Stimulated activated naive B cell treated with anti-CD40 and anti-IgM and Interleukin-4, amounts not matched to agents 10 μg/mL and 1 μg/mL and 100 μg/mL, for 72 hours (primary cell): ENCODE measurements at regions not wholly inside any gene's neighbourhood (a gene's known extent, or its start where the extent isn't known, plus 50 kb on each side); places are given as distances from the start of the nearest gene placed in this dataset.
"Not testable (repeated sequence)": the region's sequence is repeated elsewhere in the genome, so short reads cannot be mapped to it uniquely, and the experiment has no call there.

Experiments
- ATAC-seq, 2 donors: fragments of 150-1000 bp; cut with Tn5 transposase; replicated peaks; 2 replicates each; pipeline ENCODE4 v1.10.0; 2021; ENCODE audit warnings: moderate library complexity in 1 of 2
- DNase-seq: peaks from one replicate; pipeline ENCODE4 v3.0.0; 2021
- H3K27ac Mint-ChIP-seq: one replicate; pipeline ENCODE4 v1.8.0; 2022; ENCODE audit warnings: mild to moderate bottlenecking, mixed read lengths
- H3K27me3 Mint-ChIP-seq, 2 donors: one replicate each; pipeline ENCODE4 v1.8.0; 2022; ENCODE audit warnings: mixed read lengths in 2 of 2
- H3K36me3 Mint-ChIP-seq, 2 donors: one replicate each; pipeline ENCODE4 v1.8.0; 2022; ENCODE audit warnings: mixed read lengths in 2 of 2, mild to moderate bottlenecking in 1 of 2
- H3K4me1 Mint-ChIP-seq, 2 donors: one replicate each; pipeline ENCODE4 v1.8.0; 2022; ENCODE audit warnings: mixed read lengths in 2 of 2, mild to moderate bottlenecking in 1 of 2
- H3K4me3 Mint-ChIP-seq, 2 donors: one replicate each; pipeline ENCODE4 v1.8.0; 2022; ENCODE audit warnings: mild to moderate bottlenecking in 2 of 2, mixed read lengths in 2 of 2, moderate library complexity in 1 of 2
- H3K9me3 Mint-ChIP-seq, 2 donors: one replicate each; pipeline ENCODE4 v1.8.0; 2022; ENCODE audit warnings: mixed read lengths in 2 of 2, mild to moderate bottlenecking in 1 of 2

DNA sequence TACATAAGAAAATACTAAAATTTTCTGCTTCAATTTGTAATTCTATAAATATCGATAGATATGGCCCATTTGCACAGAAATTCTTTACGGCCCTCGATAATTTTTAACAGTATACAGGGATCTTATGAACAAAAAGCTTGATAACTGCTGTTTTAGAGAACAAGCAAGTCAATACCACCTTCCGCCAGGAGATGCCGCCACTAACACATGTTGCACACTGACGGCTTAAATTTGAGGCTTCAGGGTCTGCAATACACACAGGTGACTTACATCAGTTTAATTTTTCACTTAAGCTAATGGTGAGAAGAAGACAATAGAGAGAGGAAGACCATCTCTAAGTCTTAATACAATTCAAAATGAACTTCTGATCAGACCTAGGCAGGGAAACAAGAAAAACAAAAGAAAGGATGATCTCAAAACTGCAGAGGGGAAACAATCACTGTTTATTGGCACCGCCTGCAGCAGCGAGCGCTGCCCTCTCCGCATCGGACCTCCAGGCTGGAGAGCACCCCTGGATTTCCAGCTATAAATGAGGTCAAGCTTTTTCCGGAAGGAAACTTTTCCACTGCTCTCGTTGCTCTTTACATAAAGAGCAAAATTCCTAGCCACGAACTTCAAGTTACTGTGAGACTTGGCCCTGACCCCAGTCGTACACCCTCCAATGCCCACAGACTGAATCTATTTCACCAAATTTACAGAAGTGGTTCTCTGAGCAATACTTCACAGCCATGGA lies 53.9 kb downstream of the OTOR start:
- H3K36me3 Mint-ChIP-seq = no peaks in the 10 kb centered on the region
- H3K9me3 Mint-ChIP-seq = peaks cover 0 to 2% of the 10 kb centered on the region in 2 donors
- no peak overlapping the region for H3K27ac Mint-ChIP-seq
- H3K27me3 Mint-ChIP-seq = peaks cover 51 to 55% of the 10 kb centered on the region in 2 donors
- peaks cover 0 to 5% of the 10 kb centered on the region in 2 donors for H3K4me1 Mint-ChIP-seq
- no peak overlapping the region for H3K4me3 Mint-ChIP-seq
- DNase-seq = peak; percentile 23
- ATAC-seq = peak in 1 of 2 donors; percentile 41

DNA sequence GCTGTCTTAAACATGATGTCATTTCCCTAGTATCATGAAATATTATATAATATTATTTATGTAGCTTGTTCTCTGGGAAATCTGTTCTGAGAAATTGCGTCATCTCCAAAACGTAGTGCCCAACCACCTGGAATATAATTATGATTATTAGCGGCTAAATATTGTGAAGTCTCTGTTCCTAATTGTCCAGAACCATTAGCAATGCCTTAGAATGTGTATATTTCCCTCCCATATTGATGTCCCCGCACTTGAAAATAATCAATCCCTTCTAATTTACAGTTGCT lies 54.4 kb downstream of the OTOR start:
- H3K4me3 Mint-ChIP-seq = no peak overlapping the region
- no peak for ATAC-seq
- no peak for DNase-seq
- peaks cover 0 to 5% of the 10 kb centered on the region in 2 donors for H3K4me1 Mint-ChIP-seq
- no peak overlapping the region for H3K27ac Mint-ChIP-seq
- H3K27me3 Mint-ChIP-seq = peaks cover 55 to 57% of the 10 kb centered on the region in 2 donors
- H3K9me3 Mint-ChIP-seq = peaks cover 0 to 2% of the 10 kb centered on the region in 2 donors
- H3K36me3 Mint-ChIP-seq = no peaks in the 10 kb centered on the region

DNA sequence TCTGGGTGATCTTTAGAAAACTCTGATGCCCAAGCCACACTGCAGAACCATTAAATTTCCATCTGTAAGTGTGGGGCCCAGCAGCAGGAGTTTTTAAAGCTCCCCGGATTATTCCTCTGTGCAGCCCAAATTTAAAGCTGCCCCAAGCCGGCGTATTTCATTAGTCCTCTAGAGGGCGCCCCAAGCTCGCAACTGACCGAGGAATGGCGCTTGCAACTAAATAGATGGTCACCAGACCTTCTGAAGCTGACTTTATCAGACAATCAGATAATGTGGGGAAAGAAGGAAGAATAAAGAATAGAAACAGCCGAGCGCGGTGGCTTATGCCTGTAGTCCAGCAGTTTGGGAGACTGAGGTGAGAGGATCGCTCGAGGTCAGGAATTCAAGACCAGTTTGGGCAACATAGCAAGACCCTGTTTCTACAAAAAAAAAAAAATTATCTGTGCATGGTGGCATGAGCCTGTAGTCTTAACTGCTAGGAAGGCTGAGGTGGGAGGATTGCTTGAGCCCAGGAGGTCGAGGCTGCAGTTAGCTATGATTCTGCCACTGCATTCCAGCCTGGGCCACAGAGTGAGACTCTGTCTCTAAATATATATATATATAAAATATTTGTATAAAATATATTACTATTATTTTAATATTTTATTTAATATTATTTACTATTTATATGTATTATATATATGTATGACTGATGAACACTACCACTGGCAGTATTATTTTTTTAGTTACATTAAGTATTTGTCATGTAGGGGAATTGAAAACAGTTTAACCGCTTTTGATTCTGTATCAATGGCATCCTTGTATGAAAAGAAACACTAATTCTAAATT lies 56.0 kb downstream of the OTOR start:
- Mint-ChIP-seq H3K36me3 (no peaks in the 10 kb centered on the region), H3K4me3 (no peak overlapping the region), H3K27ac (no peak overlapping the region), H3K27me3 (peaks cover 50 to 52% of the 10 kb centered on the region in 2 donors), H3K4me1 (peaks cover 0 to 5% of the 10 kb centered on the region in 2 donors), H3K9me3 (no peaks in the 10 kb centered on the region)
- peak; percentile 14 for DNase-seq
- ATAC-seq = peak; percentile 44 to 58

- H3K27me3 Mint-ChIP-seq = peaks cover 52 to 54% of the 10 kb centered on the region in 2 donors
- no peaks in the 10 kb centered on the region for H3K9me3 Mint-ChIP-seq
- H3K4me1 Mint-ChIP-seq = peaks cover 0 to 5% of the 10 kb centered on the region in 2 donors
- ATAC-seq (no peak), DNase-seq (no peak)
- H3K4me3 Mint-ChIP-seq = no peak overlapping the region
- H3K36me3 Mint-ChIP-seq = no peaks in the 10 kb centered on the region
- no peak overlapping the region for H3K27ac Mint-ChIP-seq
Measured at GRCh38 chr20:16804793-16805187, 56.6 kb downstream of the OTOR start.

DNA sequence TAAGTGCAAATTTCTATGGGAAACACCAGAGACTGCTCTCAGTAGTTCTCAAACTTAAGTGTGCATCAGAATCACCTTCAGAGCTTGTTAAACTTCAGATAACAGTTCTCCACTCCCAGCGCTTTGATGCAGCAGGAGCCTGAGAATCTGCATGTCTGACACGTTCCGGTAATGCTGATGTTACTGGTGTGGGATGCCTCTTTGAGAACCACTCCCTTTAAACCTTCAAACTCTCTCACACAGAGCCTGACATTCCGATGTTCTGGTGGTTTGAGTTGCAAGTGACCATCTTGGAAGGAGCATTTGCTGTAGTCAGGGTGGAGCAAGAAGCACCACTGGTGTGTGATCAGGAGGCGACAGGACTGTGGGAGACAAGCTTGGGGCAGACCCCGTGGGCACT lies 57.9 kb downstream of the OTOR start:
- ATAC-seq (no peak), DNase-seq (no peak)
- peaks cover 0 to 5% of the 10 kb centered on the region in 2 donors for H3K4me1 Mint-ChIP-seq
- no peak overlapping the region for H3K27ac Mint-ChIP-seq
- H3K9me3 Mint-ChIP-seq = no peaks in the 10 kb centered on the region
- no peak overlapping the region for H3K4me3 Mint-ChIP-seq
- H3K36me3 Mint-ChIP-seq = no peaks in the 10 kb centered on the region
- peaks cover 48 to 52% of the 10 kb centered on the region in 2 donors for H3K27me3 Mint-ChIP-seq

GRCh38 chr20:16806886-16807285 lies 58.7 kb downstream of the OTOR start:
- DNase-seq (no peak), ATAC-seq (no peak)
- H3K27ac Mint-ChIP-seq = no peak overlapping the region
- peaks cover 0 to 5% of the 10 kb centered on the region in 2 donors for H3K4me1 Mint-ChIP-seq
- H3K36me3 Mint-ChIP-seq = no peaks in the 10 kb centered on the region
- H3K4me3 Mint-ChIP-seq = no peak overlapping the region
- H3K9me3 Mint-ChIP-seq = no peaks in the 10 kb centered on the region
- peaks cover 47 to 52% of the 10 kb centered on the region in 2 donors for H3K27me3 Mint-ChIP-seq

DNA sequence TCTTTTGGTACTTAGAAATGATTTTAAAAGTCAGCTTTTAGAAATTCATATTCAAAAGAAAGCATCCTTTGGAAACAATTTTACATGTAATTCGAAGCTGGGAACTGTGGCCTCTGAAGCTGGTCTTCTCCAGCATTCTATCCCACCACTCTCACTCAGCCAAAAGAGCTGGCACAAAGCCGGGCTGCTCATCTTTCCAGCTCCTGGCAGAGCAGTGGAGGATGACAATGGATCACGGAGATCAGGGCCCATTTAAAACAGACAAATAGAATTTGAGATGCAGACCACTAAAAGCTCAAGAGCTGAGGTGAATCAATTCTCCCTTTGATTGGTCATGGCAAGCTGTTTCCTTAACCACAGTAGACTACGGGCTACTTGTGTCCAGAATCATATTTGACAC lies 60.6 kb downstream of the OTOR start:
- peaks cover 29 to 35% of the 10 kb centered on the region in 2 donors for H3K27me3 Mint-ChIP-seq
- no peak overlapping the region for H3K27ac Mint-ChIP-seq
- no peaks in the 10 kb centered on the region for H3K9me3 Mint-ChIP-seq
- ATAC-seq (no peak), DNase-seq (no peak)
- H3K4me3 Mint-ChIP-seq = no peak overlapping the region
- H3K36me3 Mint-ChIP-seq = no peaks in the 10 kb centered on the region
- H3K4me1 Mint-ChIP-seq = peaks cover 0 to 5% of the 10 kb centered on the region in 2 donors

GRCh38 chr20:16810216-16810615 lies 62.1 kb downstream of the OTOR start:
- Mint-ChIP-seq H3K4me1 (no peaks in the 10 kb centered on the region), H3K27me3 (peaks cover 17 to 24% of the 10 kb centered on the region in 2 donors), H3K27ac (no peak overlapping the region), H3K36me3 (no peaks in the 10 kb centered on the region), H3K9me3 (no peaks in the 10 kb centered on the region), H3K4me3 (no peak overlapping the region)
- ATAC-seq (no peak), DNase-seq (no peak)

DNA sequence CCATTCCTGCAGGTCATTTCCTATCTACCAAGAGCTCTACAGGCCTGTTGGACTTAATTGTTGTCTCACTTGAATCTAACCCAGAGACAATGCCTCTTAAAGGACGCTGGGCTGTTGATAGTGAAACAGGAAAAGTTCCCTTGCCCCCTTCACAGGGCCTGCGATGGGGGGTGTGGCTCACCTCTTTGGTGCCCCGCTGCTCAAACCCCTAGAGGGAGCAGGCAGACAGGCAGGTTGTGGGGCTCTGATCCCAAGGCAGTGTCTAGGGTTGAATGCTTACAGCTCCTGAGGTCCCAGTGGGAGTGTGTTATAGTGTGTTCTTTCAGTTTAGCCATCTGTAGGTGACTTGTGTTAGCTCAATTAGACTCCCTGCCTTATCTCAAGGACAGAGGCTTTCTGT lies 68.0 kb downstream of the OTOR start:
- Mint-ChIP-seq H3K27ac (no peak overlapping the region), H3K4me3 (no peak overlapping the region), H3K36me3 (no peaks in the 10 kb centered on the region), H3K9me3 (no peaks in the 10 kb centered on the region), H3K27me3 (peaks cover 8 to 13% of the 10 kb centered on the region in 2 donors), H3K4me1 (no peaks in the 10 kb centered on the region)
- DNase-seq (no peak), ATAC-seq (no peak)

GRCh38 chr20:16819483-16819882 lies 71.3 kb downstream of the OTOR start:
- Mint-ChIP-seq H3K27me3 (peaks cover 20 to 33% of the 10 kb centered on the region in 2 donors), H3K4me1 (no peaks in the 10 kb centered on the region), H3K27ac (no peak overlapping the region), H3K36me3 (no peaks in the 10 kb centered on the region), H3K9me3 (no peaks in the 10 kb centered on the region), H3K4me3 (no peak overlapping the region)
- ATAC-seq (no peak), DNase-seq (no peak)

DNA sequence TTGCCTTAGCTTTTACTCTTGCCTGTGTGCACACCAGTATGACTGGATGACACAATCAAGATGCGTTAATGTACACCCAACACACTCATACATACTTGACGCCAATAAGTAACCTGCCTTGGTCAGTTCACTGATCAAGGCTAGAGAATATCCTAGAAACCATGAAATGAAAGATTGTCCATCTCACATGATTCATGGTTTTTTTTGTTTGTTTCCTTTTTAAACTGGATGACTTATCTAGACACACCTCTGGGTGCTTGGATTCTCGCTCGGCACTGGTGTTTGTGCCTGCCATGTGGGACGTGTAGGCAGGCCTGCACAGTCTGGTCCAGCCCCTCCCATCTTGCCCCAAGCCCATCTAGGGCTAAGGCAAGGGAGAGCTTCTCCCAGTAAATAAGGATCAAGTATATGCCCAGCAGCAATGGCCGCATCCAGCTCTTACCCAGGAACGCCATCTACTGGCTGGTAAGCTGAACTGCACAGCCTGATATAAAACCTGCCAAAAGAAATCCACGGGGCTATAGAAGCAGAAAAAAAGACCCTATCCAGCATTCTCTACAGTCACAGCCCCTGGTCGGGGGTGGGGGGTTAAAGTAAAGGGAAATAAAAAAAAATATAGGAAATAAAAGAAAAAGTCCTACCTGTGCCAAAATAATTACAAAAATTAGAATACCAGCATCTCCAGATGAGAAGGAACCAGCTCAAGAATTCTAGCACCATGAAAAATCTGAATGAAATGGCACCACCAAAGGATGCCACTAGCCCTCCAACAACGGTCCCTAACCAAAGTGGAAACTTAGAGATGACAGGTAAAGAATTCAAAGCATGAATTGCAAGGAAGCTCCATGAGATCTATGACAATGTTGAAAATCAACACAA lies 73.3 kb downstream of the OTOR start:
- no peaks in the 10 kb centered on the region for H3K36me3 Mint-ChIP-seq
- H3K4me1 Mint-ChIP-seq = no peaks in the 10 kb centered on the region
- H3K9me3 Mint-ChIP-seq = peaks cover 0 to 7% of the 10 kb centered on the region in 2 donors
- DNase-seq (no peak), ATAC-seq (peak; percentile 48 to 52)
- H3K4me3 Mint-ChIP-seq = no peak overlapping the region
- H3K27ac Mint-ChIP-seq = no peak overlapping the region
- peaks cover 20 to 33% of the 10 kb centered on the region in 2 donors for H3K27me3 Mint-ChIP-seq

DNA sequence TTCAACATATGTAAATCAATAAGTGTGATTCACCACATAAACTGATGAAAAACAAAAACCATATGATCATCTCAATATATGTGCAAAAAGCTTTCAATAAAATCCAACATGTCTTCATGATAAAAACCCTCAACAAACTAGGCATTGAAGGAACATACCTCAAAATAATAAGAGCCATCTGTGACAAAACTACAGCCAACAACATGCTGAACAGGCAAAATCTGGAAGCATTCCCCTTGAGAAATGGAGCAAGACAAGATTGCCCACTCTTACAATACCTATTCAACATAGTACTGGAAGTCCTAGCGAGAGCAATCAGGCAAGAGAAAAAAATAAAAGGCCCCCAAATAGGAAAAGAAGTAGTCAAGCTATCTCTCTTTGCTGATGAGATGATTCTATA lies 76.5 kb downstream of the OTOR start:
- Mint-ChIP-seq H3K36me3 (no peaks in the 10 kb centered on the region), H3K4me1 (no peaks in the 10 kb centered on the region), H3K27me3 (peaks cover 16 to 37% of the 10 kb centered on the region in 2 donors), H3K27ac (no peak overlapping the region), H3K4me3 (no peak overlapping the region), H3K9me3 (peaks cover 0 to 10% of the 10 kb centered on the region in 2 donors)
- DNase-seq = no peak
- ATAC-seq = no peak

GRCh38 chr20:16828666-16829305 lies 80.6 kb downstream of the OTOR start:
- no peak overlapping the region for H3K4me3 Mint-ChIP-seq
- no peaks in the 10 kb centered on the region for H3K36me3 Mint-ChIP-seq
- H3K27me3 Mint-ChIP-seq = peaks cover 7 to 23% of the 10 kb centered on the region in 2 donors
- no peak for ATAC-seq
- DNase-seq = no peak
- no peaks in the 10 kb centered on the region for H3K4me1 Mint-ChIP-seq
- H3K9me3 Mint-ChIP-seq = peaks cover 0 to 12% of the 10 kb centered on the region in 2 donors
- H3K27ac Mint-ChIP-seq = no peak overlapping the region

DNA sequence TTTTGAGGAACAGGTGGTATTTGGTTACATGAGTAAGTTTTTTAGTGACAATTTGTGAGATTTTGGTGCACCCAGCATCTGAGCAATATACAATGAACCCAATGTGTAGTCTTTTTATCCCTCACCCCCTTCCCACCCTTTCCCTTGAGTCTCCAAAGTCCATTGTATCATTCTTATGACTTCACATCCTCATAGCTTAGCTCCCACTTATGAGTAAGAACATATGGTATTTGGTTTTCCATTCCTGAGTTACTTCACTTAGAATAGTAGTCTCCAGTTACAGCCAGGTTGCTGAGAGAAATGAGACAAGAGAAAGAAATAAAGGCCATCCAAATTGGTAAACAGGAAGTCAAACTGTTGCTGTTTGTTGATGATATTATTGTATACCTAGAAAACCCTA lies 87.5 kb downstream of the OTOR start:
- not testable (repeated sequence) for H3K4me1 Mint-ChIP-seq, DNase-seq, H3K9me3 Mint-ChIP-seq, H3K36me3 Mint-ChIP-seq, H3K4me3 Mint-ChIP-seq, H3K27me3 Mint-ChIP-seq, H3K27ac Mint-ChIP-seq, ATAC-seq
